Tibial artery (tissue), 4 donors: ENCODE measurements at regions not wholly inside any gene's neighbourhood (a gene's known extent, or its start where the extent isn't known, plus 50 kb on each side); places are given as distances from the start of the nearest gene placed in this dataset.

Source experiments
- DNase-seq, 2 donors: peaks; one replicate each; pipeline ENCODE4 v3.0.0-alpha.2; 2019
- H3K27ac ChIP-seq, 2 donors: fragments of 200-600 bp; sonication (generic) in 1 of 2; 1 replicate in 1 of 2; 2 replicates in 1 of 2; pipeline ENCODE4 v1.5.1; 2018 to 2019; ENCODE audit warnings: mild to moderate bottlenecking in 1 of 2
- H3K27me3 ChIP-seq, 2 donors: fragments of 200-600 bp; sonication (generic) in 1 of 2; one replicate each; pipeline versions ENCODE4 v1.5.1 to v1.6.0; 2016 to 2019
- H3K36me3 ChIP-seq, 3 donors: fragments of 200-600 bp; sonication (generic) in 2 of 3; one replicate each; pipeline ENCODE4 v1.5.1; 2016 to 2019; ENCODE audit warnings: mild to moderate bottlenecking in 2 of 3
- H3K4me1 ChIP-seq, 4 donors: fragments of 200-600 bp; sonication (generic) in 2 of 4; 1 replicate in 3 of 4; 2 replicates in 1 of 4; pipeline ENCODE4 v1.5.1; 2016 to 2019
- H3K4me3 ChIP-seq, 2 donors: fragments of 200-600 bp; sonication (generic) in 1 of 2; 1 replicate in 1 of 2; 2 replicates in 1 of 2; pipeline ENCODE4 v1.5.1; 2018 to 2019; ENCODE audit warnings: mild to moderate bottlenecking in 2 of 2
- H3K9me3 ChIP-seq, 3 donors: fragments of 200-600 bp; sonication (generic) in 1 of 3; one replicate each; pipeline ENCODE4 v1.5.1; 2016 to 2019
- CTCF ChIP-seq, 2 experiments: fragments of 200-600 bp in 1 of 2; fragments of 450-650 bp in 1 of 2; IDR thresholded peaks; one replicate each; pipeline ENCODE4 v1.5.1; 2017 to 2019; ENCODE audit warnings: antibody characterized with exemption in 2 of 2, mild to moderate bottlenecking in 1 of 2, moderate library complexity in 1 of 2
- intact Hi-C: fragments of 100-400 bp; cut with DNase I; formaldehyde crosslinking; loops from one replicate; pipeline ENCODE4 v1.15.0; 2023; ENCODE audit warnings: low total_unique reads

- Histone ChIP-seq H3K27me3 (no peaks in the 10 kb centered on the region), H3K9me3 (peaks cover 0 to 22% (median 21%) of the 10 kb centered on the region in 3 donors), H3K4me1 (no peaks in the 10 kb centered on the region), H3K4me3 (no peak overlapping the region), H3K27ac (no peak overlapping the region), H3K36me3 (no peaks in the 10 kb centered on the region)
- no peak for DNase-seq
- no peak for TF ChIP-seq CTCF (IDR thresholded peaks at IDR 0.05)
- intact Hi-C loops, result no loop called here
Observed at GRCh38 chr2:341912-342311, 54.0 kb upstream of the ALKAL2 start.

GRCh38 chr2:341017-341542 lies 53.2 kb upstream of the ALKAL2 start:
- Histone ChIP-seq H3K4me3 (no peak overlapping the region), H3K36me3 (no peaks in the 10 kb centered on the region), H3K27me3 (no peaks in the 10 kb centered on the region), H3K9me3 (peaks cover 0 to 30% (median 26%) of the 10 kb centered on the region in 3 donors), H3K27ac (no peak overlapping the region), H3K4me1 (no peaks in the 10 kb centered on the region)
- intact Hi-C loops, result no loop called here
- no peak for TF ChIP-seq CTCF (IDR thresholded peaks at IDR 0.05)
- no peak for DNase-seq
